Breast epithelium (tissue), 3 donors: ENCODE measurements at regions not wholly inside any gene's neighbourhood (a gene's known extent, or its start where the extent isn't known, plus 50 kb on each side); places are given as distances from the start of the nearest gene placed in this dataset.

ENCODE experiments used
- CTCF ChIP-seq, 3 donors: fragments of 450-650 bp; IDR thresholded peaks; one replicate each; pipeline ENCODE4 v1.5.1; 2016 to 2017; ENCODE audit warnings: antibody characterized with exemption in 3 of 3, mild to moderate bottlenecking in 3 of 3, moderate library complexity in 3 of 3
- POLR2A ChIP-seq: fragments of 450-650 bp; IDR thresholded peaks from one replicate; pipeline ENCODE4 v1.6.1; 2016; ENCODE audit warnings: antibody characterized with exemption, mild to moderate bottlenecking, moderate library complexity
- POLR2AphosphoS5 ChIP-seq, 3 donors: sonication (generic); formaldehyde crosslinking; IDR thresholded peaks; one replicate each; pipeline ENCODE4 v1.6.1; 2017; ENCODE audit warnings: antibody characterized with exemption in 3 of 3

GRCh38 chr6:131382631-131383030 is 190.4 kb upstream of the ARG1 start:
- TF ChIP-seq CTCF (IDR thresholded peaks at IDR 0.05) (no peak), POLR2A (no peak), POLR2AphosphoS5 (IDR thresholded peaks at IDR 0.05) (no peak)
